Mesothelial cell of epicardium (in vitro differentiated cells): ENCODE measurements at regions not wholly inside any gene's neighbourhood (a gene's known extent, or its start where the extent isn't known, plus 50 kb on each side); places are given as distances from the start of the nearest gene placed in this dataset.

Experiments
- DNase-seq, 2 experiments: peaks; one replicate each; pipeline ENCODE4 v3.0.0; 2021; ENCODE audit warnings: low spot score in 2 of 2; ENCODE audit not compliant: unreplicated experiment in 2 of 2
- H3K27ac Mint-ChIP-seq: 2 replicates; pipeline ENCODE4 v1.8.0; 2021; ENCODE audit warnings: mixed read lengths
- H3K27me3 Mint-ChIP-seq: 2 replicates; pipeline ENCODE4 v1.8.0; 2021; ENCODE audit warnings: low read depth, mixed read lengths
- H3K36me3 Mint-ChIP-seq: 2 replicates; pipeline ENCODE4 v1.8.0; 2021; ENCODE audit warnings: mixed read lengths
- H3K4me1 Mint-ChIP-seq: 2 replicates; pipeline ENCODE4 v1.8.0; 2021; ENCODE audit warnings: mixed read lengths
- H3K4me3 Mint-ChIP-seq: 2 replicates; pipeline ENCODE4 v1.8.0; 2021; ENCODE audit warnings: mild to moderate bottlenecking, moderate library complexity, mixed read lengths
- H3K9me3 Mint-ChIP-seq: 2 replicates; pipeline ENCODE4 v1.8.0; 2021; ENCODE audit warnings: mixed read lengths
- TF ChIP-seq, protein P1 (sequence below): fragments of 200-600 bp; sonication (generic); IDR thresholded peaks from one replicate; pipeline ENCODE4 v1.5.0; 2021; ENCODE audit warnings: antibody characterized with exemption; ENCODE audit not compliant: unreplicated experiment

DNA sequence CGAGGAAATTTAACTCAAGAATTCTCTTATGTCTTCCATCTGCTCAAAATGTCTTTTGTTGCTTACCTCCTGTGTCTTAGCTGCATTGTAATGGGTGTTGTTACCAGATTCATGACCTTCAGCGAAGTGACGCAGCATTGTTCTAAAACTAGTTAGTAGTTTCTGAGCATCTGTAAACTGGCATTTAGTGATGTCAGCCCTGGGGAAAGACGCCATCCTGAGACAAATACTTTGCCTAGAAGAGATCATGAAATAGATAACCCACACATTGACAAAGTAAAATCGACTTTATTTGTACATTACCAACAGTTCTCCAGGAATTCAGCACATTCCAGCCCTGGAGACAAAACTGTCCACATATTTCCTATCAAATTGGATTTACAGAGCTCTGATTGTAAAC is 87.8 kb downstream of the GPAM start:
- Mint-ChIP-seq H3K4me3 (no peak overlapping the region), H3K27ac (no peak overlapping the region), H3K4me1 (no peaks in the 10 kb centered on the region), H3K27me3 (peaks cover 17% of the 10 kb centered on the region), H3K9me3 (peaks cover under 1% of the 10 kb centered on the region), H3K36me3 (no peaks in the 10 kb centered on the region)
- no peak for DNase-seq
- TF ChIP-seq, protein P1, sequence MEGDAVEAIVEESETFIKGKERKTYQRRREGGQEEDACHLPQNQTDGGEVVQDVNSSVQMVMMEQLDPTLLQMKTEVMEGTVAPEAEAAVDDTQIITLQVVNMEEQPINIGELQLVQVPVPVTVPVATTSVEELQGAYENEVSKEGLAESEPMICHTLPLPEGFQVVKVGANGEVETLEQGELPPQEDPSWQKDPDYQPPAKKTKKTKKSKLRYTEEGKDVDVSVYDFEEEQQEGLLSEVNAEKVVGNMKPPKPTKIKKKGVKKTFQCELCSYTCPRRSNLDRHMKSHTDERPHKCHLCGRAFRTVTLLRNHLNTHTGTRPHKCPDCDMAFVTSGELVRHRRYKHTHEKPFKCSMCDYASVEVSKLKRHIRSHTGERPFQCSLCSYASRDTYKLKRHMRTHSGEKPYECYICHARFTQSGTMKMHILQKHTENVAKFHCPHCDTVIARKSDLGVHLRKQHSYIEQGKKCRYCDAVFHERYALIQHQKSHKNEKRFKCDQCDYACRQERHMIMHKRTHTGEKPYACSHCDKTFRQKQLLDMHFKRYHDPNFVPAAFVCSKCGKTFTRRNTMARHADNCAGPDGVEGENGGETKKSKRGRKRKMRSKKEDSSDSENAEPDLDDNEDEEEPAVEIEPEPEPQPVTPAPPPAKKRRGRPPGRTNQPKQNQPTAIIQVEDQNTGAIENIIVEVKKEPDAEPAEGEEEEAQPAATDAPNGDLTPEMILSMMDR: no peak

DNA sequence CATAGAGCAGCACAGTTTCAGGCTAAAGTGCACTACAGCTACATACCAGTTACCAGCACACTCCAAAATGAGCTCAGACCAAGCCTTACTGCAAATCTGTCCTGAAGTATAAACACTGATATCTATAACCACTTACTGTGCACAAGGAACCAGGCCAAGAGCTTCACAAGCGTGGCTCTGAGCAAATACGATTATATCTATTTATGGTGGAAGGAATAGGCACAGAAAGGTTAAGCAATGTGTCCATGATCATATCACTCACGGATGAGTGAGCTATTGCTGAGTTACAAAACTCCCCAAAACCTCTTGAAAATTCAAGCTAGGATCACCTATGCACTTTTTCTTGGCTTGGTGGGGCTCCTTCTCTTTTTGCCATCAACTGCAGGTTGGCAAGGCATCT is 84.9 kb downstream of the GPAM start:
- H3K4me3 Mint-ChIP-seq: no peak overlapping the region
- H3K4me1 Mint-ChIP-seq: no peaks in the 10 kb centered on the region
- peaks cover 13% of the 10 kb centered on the region for H3K9me3 Mint-ChIP-seq
- peaks cover 17% of the 10 kb centered on the region for H3K27me3 Mint-ChIP-seq
- no peak for DNase-seq
- H3K27ac Mint-ChIP-seq: no peak overlapping the region
- TF ChIP-seq, protein P1: no peak
- no peaks in the 10 kb centered on the region for H3K36me3 Mint-ChIP-seq
